GM04504 (cell line): ENCODE measurements at regions not wholly inside any gene's neighbourhood (a gene's known extent, or its start where the extent isn't known, plus 50 kb on each side); places are given as distances from the start of the nearest gene placed in this dataset.
"Not testable (repeated sequence)": the region's sequence is repeated elsewhere in the genome, so short reads cannot be mapped to it uniquely, and the experiment has no call there.

Experiments
- DNase-seq: peaks from one replicate; pipeline ENCODE4 v3.0.0-alpha.2; 2012; ENCODE audit warnings: low read depth

GRCh38 chr6:121760745-121761144, 325.3 kb downstream of the GJA1 start:
- DNase-seq = no peak

- no peak for DNase-seq
These were observed 329.0 kb downstream of the GJA1 start for GRCh38 chr6:121764493-121764892.

GRCh38 chr6:121765060-121765459, 329.6 kb downstream of the GJA1 start:
- DNase-seq = no peak

DNA sequence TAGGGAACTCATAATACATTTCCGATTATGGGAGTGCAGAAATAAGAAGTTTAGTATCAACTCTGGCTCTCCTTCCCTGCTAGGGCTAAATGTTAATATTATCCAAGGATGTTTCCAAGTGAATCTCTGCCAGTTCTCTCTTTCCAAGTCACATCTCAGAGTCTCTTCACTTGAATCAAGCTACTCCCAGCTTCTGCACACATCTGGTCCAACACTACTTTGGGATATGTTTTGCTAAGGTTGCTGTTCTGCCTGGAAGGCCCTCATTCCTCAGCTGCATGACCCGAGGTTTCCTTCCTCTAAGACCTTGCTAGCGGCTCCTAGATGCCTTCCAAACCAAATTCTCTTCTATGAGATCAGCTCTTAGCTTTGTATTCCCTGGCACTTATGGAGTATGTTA, 331.8 kb downstream of the GJA1 start:
- no peak for DNase-seq

DNA sequence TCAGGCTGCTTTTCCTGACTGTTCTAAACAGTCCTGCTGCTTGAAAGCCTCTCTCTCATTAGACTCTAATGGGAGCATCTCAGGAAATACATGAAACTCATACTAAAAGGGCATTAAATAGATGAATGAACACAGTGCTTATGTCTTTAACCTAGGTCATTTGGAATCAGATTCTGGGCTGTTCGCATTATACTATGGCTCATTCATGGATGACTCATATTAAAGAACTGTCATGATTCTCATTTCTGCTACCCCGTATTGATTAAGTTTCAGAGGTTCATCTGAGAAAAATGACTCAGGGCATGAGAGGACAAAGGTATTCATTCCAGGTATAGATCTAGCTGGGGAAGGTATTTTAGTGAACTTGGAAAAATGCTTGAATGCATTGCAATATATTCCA, 335.5 kb downstream of the GJA1 start:
- DNase-seq = no peak

GRCh38 chr6:121771937-121772720, 336.7 kb downstream of the GJA1 start:
- no peak for DNase-seq

- DNase-seq = no peak
These were observed 340.6 kb downstream of the GJA1 start for GRCh38 chr6:121776054-121776453.

- DNase-seq = peak; percentile 92
These were observed 345.2 kb downstream of the GJA1 start for GRCh38 chr6:121780325-121781321.

DNA sequence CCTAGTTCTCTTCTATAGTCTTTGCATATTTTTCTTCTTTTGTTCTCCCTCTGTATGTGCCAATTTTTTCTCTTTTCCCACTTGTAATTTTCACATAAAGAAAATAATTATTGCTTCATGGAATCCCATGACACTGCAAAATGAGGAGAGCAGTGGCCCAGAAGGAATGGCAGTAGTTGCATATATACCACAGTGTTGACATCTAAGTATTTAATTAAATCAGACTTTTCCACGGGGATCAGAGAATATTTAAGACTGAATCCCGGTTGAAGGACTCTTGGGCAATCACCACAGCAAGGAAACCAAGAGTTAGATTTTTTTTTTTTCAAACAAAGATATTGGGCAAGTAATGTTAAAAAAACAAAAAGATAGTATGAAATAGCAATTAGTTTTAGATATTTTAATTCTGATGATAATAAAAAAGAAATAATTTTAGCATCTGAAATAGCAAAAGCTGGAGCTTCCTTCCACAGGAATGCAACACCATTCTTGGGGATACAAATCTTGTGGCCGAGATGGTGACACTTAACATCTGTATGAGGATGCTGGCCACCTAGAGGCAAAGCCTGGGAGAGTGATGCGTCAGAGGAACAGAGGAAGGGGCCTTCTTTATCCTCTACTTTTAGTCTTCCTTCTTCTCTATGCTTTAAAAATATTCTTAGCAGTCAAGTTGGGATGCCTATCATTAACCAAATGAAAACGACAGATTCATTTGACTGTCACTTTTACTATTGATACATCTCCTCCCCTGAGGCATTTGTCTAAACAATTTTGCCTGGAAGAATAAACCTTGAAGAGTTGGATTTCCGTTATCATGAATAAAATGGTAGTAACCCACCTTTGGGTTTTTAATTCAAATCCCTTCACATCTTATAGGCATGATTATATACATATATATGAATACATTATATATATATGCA, 356.2 kb downstream of the GJA1 start:
- DNase-seq = peak; percentile 19

DNA sequence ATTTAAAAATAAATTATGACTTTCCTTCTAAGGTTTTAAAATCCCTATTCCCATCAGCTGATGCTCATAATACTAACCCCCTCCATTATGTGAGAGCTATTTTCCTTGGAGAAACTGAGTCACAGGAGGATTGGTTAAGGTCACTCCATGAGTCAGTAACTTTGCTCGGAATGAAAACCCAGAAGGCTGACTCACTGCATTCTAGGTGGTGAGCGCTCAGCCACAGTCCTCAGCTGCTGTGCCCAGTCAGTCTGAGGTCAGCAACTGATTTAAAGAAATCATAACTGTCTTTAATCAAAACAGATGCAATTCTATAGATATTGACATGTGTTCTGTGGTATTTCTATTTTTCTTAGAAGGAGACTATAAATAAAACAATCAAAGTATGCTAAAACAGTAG, 359.2 kb downstream of the GJA1 start:
- DNase-seq = peak; percentile 72

DNA sequence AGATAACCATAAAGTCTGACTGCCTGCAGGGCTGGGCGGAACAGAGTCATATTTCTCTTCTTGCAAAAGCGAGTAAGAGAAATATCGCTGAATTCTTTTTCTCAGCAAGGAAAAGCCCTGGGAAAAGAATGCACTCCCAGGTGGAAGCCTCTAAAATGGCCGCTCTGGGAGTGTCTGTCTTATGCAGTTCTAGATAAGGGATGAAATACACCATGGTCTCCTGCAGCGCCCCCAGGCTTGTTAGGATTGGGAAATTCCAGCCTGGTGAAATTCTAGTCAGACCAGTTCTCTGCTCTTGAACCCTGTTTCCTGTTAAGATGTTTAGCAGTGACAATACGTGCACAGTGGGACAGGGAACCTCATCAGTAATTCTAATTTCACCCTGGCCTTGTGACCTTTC, 362.2 kb downstream of the GJA1 start:
- DNase-seq = not testable (repeated sequence)

DNA sequence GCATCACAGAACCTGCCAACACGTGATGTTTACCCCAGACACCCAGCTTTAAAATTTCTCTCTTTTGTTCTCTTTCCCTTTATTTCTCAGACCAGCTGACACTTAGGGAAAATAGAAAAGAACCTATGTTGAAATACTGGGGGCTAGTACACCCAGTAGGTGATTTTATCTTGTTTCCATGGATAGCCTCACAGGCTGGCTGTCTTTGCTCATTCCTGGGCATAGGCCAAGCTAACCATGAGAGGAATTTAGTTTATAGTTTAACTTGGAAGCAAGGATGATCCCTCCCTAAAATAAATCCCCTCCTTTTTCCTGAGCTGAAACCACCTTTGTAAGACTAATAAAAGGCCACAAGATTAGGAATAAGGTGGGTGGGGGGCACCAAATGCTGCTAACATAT, 362.7 kb downstream of the GJA1 start:
- DNase-seq = not testable (repeated sequence)

- no peak for DNase-seq
These were observed 364.1 kb downstream of the GJA1 start for GRCh38 chr6:121799574-121799973.

- no peak for DNase-seq
These were observed 364.6 kb downstream of the GJA1 start for GRCh38 chr6:121800047-121800446.

DNA sequence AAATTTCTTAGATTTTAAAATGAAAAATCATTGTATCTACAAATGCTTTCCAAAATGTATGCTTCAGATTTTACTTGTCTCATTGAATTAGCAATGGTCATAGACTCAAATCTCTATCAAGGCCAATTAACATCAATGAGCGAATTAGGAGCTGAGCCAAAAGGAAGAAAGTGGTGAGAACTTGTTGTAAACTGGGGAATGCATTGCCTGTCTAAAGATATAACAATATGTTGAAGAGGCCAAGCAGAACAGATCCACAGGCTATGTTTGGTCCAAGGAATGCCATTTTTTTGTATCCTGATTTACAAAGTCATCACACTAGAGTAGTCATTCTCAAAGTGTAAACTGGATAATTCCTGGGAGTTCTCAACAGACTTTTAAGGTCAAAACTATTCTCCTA, 370.7 kb downstream of the GJA1 start:
- no peak for DNase-seq

DNA sequence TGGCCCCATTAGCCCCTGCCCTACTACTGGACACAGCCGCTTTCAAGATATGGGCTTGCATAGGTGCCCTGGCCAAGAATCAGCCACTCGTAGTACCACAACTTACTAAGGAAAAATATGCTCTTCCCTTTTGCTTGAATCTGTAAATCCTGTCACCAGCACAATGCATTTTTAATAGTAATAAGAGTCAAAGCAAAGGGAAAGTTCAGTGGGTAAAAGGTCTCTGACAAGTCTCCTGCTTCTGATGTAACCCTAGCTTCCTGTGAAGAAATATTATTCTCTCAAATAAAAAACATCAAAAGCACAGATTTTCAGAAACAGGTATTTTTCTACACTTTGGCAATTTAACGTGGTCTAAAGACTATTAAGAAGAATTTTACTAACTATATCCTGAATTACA, 373.8 kb downstream of the GJA1 start:
- no peak for DNase-seq

DNA sequence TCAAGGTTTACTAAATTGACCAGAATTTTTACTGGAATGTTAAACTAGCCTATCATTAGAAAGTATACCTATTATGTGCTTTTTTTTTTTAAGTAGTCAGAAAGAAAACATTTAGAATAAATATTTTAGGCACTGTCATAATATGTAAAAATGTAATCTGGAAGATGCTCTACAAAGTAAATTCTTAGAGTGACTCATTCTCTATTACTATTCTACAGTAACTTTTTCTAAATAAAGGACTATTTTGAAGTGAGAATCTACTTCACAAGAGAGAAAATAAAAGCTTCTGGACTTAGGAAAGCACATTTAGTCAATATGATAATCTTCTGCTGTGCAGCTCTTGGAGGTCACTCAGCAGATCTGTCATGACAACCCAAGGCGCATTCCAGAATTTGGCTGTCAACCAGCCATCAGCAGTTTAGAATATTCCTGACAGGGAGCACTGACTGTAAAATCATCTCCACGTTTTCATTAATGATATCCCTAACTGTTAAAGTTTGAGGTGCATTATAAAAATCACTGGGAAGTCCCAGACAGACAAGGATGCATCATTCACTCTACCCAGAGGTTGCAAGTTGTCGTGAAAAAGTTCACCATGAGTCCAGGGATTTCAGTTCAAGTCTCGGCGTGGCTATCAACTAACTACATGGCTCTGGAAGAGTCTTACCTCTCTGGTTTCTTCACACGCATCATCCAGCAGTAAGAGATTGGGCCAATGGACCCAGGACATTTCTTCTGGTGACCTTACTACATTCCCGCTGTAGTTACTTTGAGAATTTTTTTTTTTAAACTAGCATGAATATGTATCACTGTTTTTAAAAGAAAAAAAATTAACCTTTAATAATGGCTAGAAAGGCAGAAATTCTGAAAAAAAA, 374.9 kb downstream of the GJA1 start:
- no peak for DNase-seq

- no peak for DNase-seq
These were observed 375.7 kb downstream of the GJA1 start for GRCh38 chr6:121811106-121811505.

DNA sequence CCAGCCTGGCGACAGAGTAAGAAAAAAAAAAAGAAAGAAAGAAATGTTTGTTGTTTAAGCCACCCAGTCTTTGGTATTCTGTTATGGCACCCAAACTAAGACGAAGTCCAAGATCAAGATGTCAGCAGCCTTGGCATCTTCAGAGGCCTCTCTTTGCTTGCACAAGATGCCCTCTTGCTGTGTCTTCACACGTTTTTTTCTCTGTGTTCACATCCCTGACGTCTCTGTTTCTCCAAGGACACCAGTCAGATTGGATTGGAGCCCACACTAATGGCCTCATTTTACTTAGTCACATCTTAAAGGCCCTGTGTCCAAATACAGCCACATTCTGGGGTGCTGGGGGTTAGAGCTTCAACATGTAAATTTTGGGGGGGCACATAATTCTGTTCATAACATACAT, 380.9 kb downstream of the GJA1 start:
- DNase-seq = no peak

DNA sequence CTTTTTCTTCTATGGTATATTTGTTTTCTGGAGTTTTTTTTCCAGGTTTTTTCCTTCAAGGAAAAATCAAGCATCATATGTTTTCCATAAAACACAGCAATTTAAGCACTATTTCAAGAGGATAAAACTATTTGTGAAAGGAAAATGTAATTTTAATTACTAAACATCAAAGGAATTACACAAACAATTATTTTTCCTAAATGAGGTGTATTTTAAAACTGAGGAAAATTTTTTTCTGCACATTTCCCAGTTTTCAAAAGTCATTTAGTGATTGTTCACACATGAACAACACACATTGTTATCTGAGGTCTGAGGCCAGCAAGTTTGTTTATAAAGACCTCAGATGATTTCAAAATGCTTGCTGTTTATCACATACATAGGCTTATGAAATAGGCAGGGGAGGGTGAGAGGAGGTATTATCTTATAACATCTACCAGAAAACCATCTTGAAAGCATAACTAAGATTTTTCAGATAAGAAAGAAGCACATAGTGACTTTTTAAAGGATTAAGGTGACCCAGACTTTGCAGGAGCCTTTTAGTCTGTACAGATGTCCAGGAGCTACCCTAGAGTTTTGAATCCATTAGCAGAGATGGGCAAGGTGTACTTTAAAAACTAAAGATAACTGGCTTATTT, 381.6 kb downstream of the GJA1 start:
- DNase-seq = no peak
